ENCODE measurements at regions not wholly inside any gene's neighbourhood (a gene's known extent, or its start where the extent isn't known, plus 50 kb on each side); places are given as distances from the start of the nearest gene placed in this dataset.

GRCh38 chr9:90393365-90394152 lies 249.1 kb downstream of the DIRAS2 start:
- Histone ChIP-seq H3K27ac (peak overlapping the region; percentile 89), H4K20me1 (ENCODE audit: insufficient read depth, poor library complexity, severe bottlenecking) (no peaks in the 10 kb centered on the region), H3K79me2 (no peaks in the 10 kb centered on the region), H3K27me3 (no peaks in the 10 kb centered on the region), H3K9me3 (ENCODE audit: low read depth) (no peaks in the 10 kb centered on the region), H3K4me3 (no peak overlapping the region), H2AFZ (peak overlapping the region; percentile 42), H3K4me2 (peak overlapping the region; percentile 30), H3K36me3 (replicated peaks; ENCODE audit: insufficient read depth, low read depth) (no peaks in the 10 kb centered on the region), H3K9me2 (replicated peaks; ENCODE audit: insufficient read depth) (no peaks in the 10 kb centered on the region), H3K4me1 (ENCODE audit: insufficient read depth) (no peaks in the 10 kb centered on the region)
- no peak for TF ChIP-seq EZH2 (IDR thresholded peaks at IDR 0.05; ENCODE audit: borderline replicate concordance)
- no peak for TF ChIP-seq CTCF (IDR thresholded peaks at IDR 0.05; ENCODE audit: poor library complexity)
- TF ChIP-seq EZH2phosphoT487 (IDR thresholded peaks at IDR 0.05; ENCODE audit: low read depth, severe bottlenecking, unreplicated experiment) = no peak
- WGBS (ENCODE audit: low lambda C conversion rate, missing lambda C conversion rate) = 86% methylated on average over 8 of the region's 8 CpGs
- DNase-seq (ENCODE audit: low spot score) = peak; percentile 66

GRCh38 chr9:90394871-90395270 lies 247.8 kb downstream of the DIRAS2 start:
- no peak for DNase-seq (ENCODE audit: low spot score)
- no peaks in the 10 kb centered on the region for H3K79me2 ChIP-seq
- no peaks in the 10 kb centered on the region for H3K9me2 ChIP-seq (replicated peaks; ENCODE audit: insufficient read depth)
- H3K9me3 ChIP-seq (ENCODE audit: low read depth) = no peaks in the 10 kb centered on the region
- no peak overlapping the region for H3K4me2 ChIP-seq
- no peak overlapping the region for H2AFZ ChIP-seq
- no peaks in the 10 kb centered on the region for H3K4me1 ChIP-seq (ENCODE audit: insufficient read depth)
- no peaks in the 10 kb centered on the region for H3K36me3 ChIP-seq (replicated peaks; ENCODE audit: insufficient read depth, low read depth)
- H3K4me3 ChIP-seq = no peak overlapping the region
- H3K27me3 ChIP-seq = no peaks in the 10 kb centered on the region
- 63% methylated on average over 3 of the region's 3 CpGs for WGBS (ENCODE audit: low lambda C conversion rate, missing lambda C conversion rate)
- H3K27ac ChIP-seq = peak overlapping the region; percentile 89
- TF ChIP-seq CTCF (IDR thresholded peaks at IDR 0.05; ENCODE audit: poor library complexity) = no peak
- no peak for TF ChIP-seq EZH2 (IDR thresholded peaks at IDR 0.05; ENCODE audit: borderline replicate concordance)
- TF ChIP-seq EZH2phosphoT487 (IDR thresholded peaks at IDR 0.05; ENCODE audit: low read depth, severe bottlenecking, unreplicated experiment) = no peak
- H4K20me1 ChIP-seq (ENCODE audit: insufficient read depth, poor library complexity, severe bottlenecking) = no peaks in the 10 kb centered on the region

GRCh38 chr9:90400091-90400490 lies 242.5 kb downstream of the DIRAS2 start:
- Histone ChIP-seq H3K27ac (no peak overlapping the region), H3K4me2 (no peak overlapping the region), H3K9me3 (ENCODE audit: low read depth) (no peaks in the 10 kb centered on the region), H3K36me3 (replicated peaks; ENCODE audit: insufficient read depth, low read depth) (no peaks in the 10 kb centered on the region), H2AFZ (no peak overlapping the region), H3K9me2 (replicated peaks; ENCODE audit: insufficient read depth) (no peaks in the 10 kb centered on the region), H4K20me1 (ENCODE audit: insufficient read depth, poor library complexity, severe bottlenecking) (no peaks in the 10 kb centered on the region), H3K4me3 (no peak overlapping the region), H3K27me3 (no peaks in the 10 kb centered on the region), H3K4me1 (ENCODE audit: insufficient read depth) (no peaks in the 10 kb centered on the region), H3K79me2 (no peaks in the 10 kb centered on the region)
- no peak for DNase-seq (ENCODE audit: low spot score)
- WGBS (ENCODE audit: low lambda C conversion rate, missing lambda C conversion rate) = 96% methylated on average over 6 of the region's 6 CpGs
- no peak for TF ChIP-seq EZH2phosphoT487 (IDR thresholded peaks at IDR 0.05; ENCODE audit: low read depth, severe bottlenecking, unreplicated experiment)
- no peak for TF ChIP-seq CTCF (IDR thresholded peaks at IDR 0.05; ENCODE audit: poor library complexity)
- no peak for TF ChIP-seq EZH2 (IDR thresholded peaks at IDR 0.05; ENCODE audit: borderline replicate concordance)

Measured in hepatocyte (in vitro differentiated cells).